ENCODE measurements at regions not wholly inside any gene's neighbourhood (a gene's known extent, or its start where the extent isn't known, plus 50 kb on each side); places are given as distances from the start of the nearest gene placed in this dataset.

- H3K4me3 ChIP-seq (ENCODE audit: control insufficient read depth in 2 of 3, extremely low read depth in 1 of 3, insufficient read depth in 2 of 3, low read depth in 1 of 3, low read length in 3 of 3) = no peak overlapping the region
- no peaks in the 10 kb centered on the region for H4K20me1 ChIP-seq (ENCODE audit: control insufficient read depth, extremely low read depth, insufficient read depth, low read length)
- peaks cover 2% of the 10 kb centered on the region for H3K4me1 ChIP-seq (ENCODE audit: control insufficient read depth, extremely low read depth, insufficient read depth, low read length)
- DNase-seq (ENCODE audit: low read depth, low spot score) (no peak), FAIRE-seq (no peak)
- dilution Hi-C loops (cut with MboI; ENCODE audit: extremely low pct_ligation_motif_present, low sequenced_read_pairs) = no loop called here
- H3K36me3 ChIP-seq (ENCODE audit: control insufficient read depth in 2 of 2, extremely low read depth in 1 of 2, insufficient read depth in 2 of 2, low read length in 2 of 2) = no peaks in the 10 kb centered on the region
- no peak overlapping the region for H2AFZ ChIP-seq (ENCODE audit: control insufficient read depth, low read length)
- no peaks in the 10 kb centered on the region for H3K9me1 ChIP-seq (ENCODE audit: control insufficient read depth, extremely low read depth, insufficient read depth, low read length)
- H3K79me2 ChIP-seq (ENCODE audit: control insufficient read depth, insufficient read depth, low read length) = no peaks in the 10 kb centered on the region
- peaks cover 2% of the 10 kb centered on the region for H3K27me3 ChIP-seq (ENCODE audit: control insufficient read depth, extremely low read depth, insufficient read depth, low read length)
- no peak overlapping the region for H3K27ac ChIP-seq (ENCODE audit: control insufficient read depth, insufficient read depth, low read length)
- TF ChIP-seq, protein P1, sequence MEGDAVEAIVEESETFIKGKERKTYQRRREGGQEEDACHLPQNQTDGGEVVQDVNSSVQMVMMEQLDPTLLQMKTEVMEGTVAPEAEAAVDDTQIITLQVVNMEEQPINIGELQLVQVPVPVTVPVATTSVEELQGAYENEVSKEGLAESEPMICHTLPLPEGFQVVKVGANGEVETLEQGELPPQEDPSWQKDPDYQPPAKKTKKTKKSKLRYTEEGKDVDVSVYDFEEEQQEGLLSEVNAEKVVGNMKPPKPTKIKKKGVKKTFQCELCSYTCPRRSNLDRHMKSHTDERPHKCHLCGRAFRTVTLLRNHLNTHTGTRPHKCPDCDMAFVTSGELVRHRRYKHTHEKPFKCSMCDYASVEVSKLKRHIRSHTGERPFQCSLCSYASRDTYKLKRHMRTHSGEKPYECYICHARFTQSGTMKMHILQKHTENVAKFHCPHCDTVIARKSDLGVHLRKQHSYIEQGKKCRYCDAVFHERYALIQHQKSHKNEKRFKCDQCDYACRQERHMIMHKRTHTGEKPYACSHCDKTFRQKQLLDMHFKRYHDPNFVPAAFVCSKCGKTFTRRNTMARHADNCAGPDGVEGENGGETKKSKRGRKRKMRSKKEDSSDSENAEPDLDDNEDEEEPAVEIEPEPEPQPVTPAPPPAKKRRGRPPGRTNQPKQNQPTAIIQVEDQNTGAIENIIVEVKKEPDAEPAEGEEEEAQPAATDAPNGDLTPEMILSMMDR (optimal IDR thresholded peaks at IDR 0.05 in 1 of 3, IDR thresholded peaks at IDR 0.05 in 1 of 3, conservative IDR thresholded peaks at IDR 0.05 in 1 of 3; ENCODE audit: extremely low read depth in 1 of 3, insufficient read depth in 2 of 3, low read length in 3 of 3) = no peak
- no peak for TF ChIP-seq EZH2 (IDR thresholded peaks at IDR 0.05; ENCODE audit: low read length)
- no peaks in the 10 kb centered on the region for H3K9me3 ChIP-seq (ENCODE audit: control insufficient read depth, low read depth, low read length)
- no peak overlapping the region for H3K4me2 ChIP-seq (ENCODE audit: control insufficient read depth, extremely low read depth, insufficient read depth, low read depth, low read length)
- no peak overlapping the region for H3K9ac ChIP-seq (ENCODE audit: control insufficient read depth, extremely low read depth, insufficient read depth, low read length)
Measured at GRCh38 chr1:113190930-113191329, 117.9 kb downstream of the LRIG2 start.

GRCh38 chr1:113191579-113192076 is 118.6 kb downstream of the LRIG2 start:
- H3K4me1 ChIP-seq (ENCODE audit: control insufficient read depth, extremely low read depth, insufficient read depth, low read length) = peaks cover 2% of the 10 kb centered on the region
- H3K9me3 ChIP-seq (ENCODE audit: control insufficient read depth, low read depth, low read length) = no peaks in the 10 kb centered on the region
- no peaks in the 10 kb centered on the region for H3K9me1 ChIP-seq (ENCODE audit: control insufficient read depth, extremely low read depth, insufficient read depth, low read length)
- DNase-seq (ENCODE audit: low read depth, low spot score) (no peak), FAIRE-seq (no peak)
- H3K4me2 ChIP-seq (ENCODE audit: control insufficient read depth, extremely low read depth, insufficient read depth, low read depth, low read length) = no peak overlapping the region
- no peaks in the 10 kb centered on the region for H3K36me3 ChIP-seq (ENCODE audit: control insufficient read depth in 2 of 2, extremely low read depth in 1 of 2, insufficient read depth in 2 of 2, low read length in 2 of 2)
- no peak overlapping the region for H3K4me3 ChIP-seq (ENCODE audit: control insufficient read depth in 2 of 3, extremely low read depth in 1 of 3, insufficient read depth in 2 of 3, low read depth in 1 of 3, low read length in 3 of 3)
- H4K20me1 ChIP-seq (ENCODE audit: control insufficient read depth, extremely low read depth, insufficient read depth, low read length) = no peaks in the 10 kb centered on the region
- dilution Hi-C loops (cut with MboI; ENCODE audit: extremely low pct_ligation_motif_present, low sequenced_read_pairs) = no loop called here
- peaks cover 2% of the 10 kb centered on the region for H3K27me3 ChIP-seq (ENCODE audit: control insufficient read depth, extremely low read depth, insufficient read depth, low read length)
- H3K79me2 ChIP-seq (ENCODE audit: control insufficient read depth, insufficient read depth, low read length) = no peaks in the 10 kb centered on the region
- H2AFZ ChIP-seq (ENCODE audit: control insufficient read depth, low read length) = no peak overlapping the region
- TF ChIP-seq, protein P1 (optimal IDR thresholded peaks at IDR 0.05 in 1 of 3, IDR thresholded peaks at IDR 0.05 in 1 of 3, conservative IDR thresholded peaks at IDR 0.05 in 1 of 3; ENCODE audit: extremely low read depth in 1 of 3, insufficient read depth in 2 of 3, low read length in 3 of 3) = no peak
- TF ChIP-seq EZH2 (IDR thresholded peaks at IDR 0.05; ENCODE audit: low read length) = no peak
- H3K27ac ChIP-seq (ENCODE audit: control insufficient read depth, insufficient read depth, low read length) = no peak overlapping the region
- no peak overlapping the region for H3K9ac ChIP-seq (ENCODE audit: control insufficient read depth, extremely low read depth, insufficient read depth, low read length)

Measured in keratinocyte (primary cell).